Adrenal gland (tissue), 9 donors: ENCODE measurements at regions not wholly inside any gene's neighbourhood (a gene's known extent, or its start where the extent isn't known, plus 50 kb on each side); places are given as distances from the start of the nearest gene placed in this dataset.
A peak's percentile ranks its signal among the peaks of the same experiment; 100 is the strongest.

Experiments used
- DNase-seq, 7 donors: peaks; one replicate each; pipeline ENCODE4 v3.0.0-alpha.2; 2019 to 2020
- H3K27ac ChIP-seq, 5 donors: fragments of 200-600 bp; sonication (generic) in 4 of 5; 1 replicate in 3 of 5; 2 replicates in 2 of 5; pipeline versions ENCODE4 v1.5.1 to v1.8.0; 2016 to 2020; ENCODE audit warnings: mild to moderate bottlenecking in 1 of 5
- H3K27me3 ChIP-seq: fragments of 200-600 bp; 2 replicates; pipeline ENCODE4 v1.8.0; 2021
- H3K36me3 ChIP-seq, 2 donors: fragments of 200-600 bp; replicated peaks in 1 of 2; 1 replicate in 1 of 2; 2 replicates in 1 of 2; pipeline versions ENCODE4 v1.5.1 to v1.8.0; 2018 to 2022
- H3K4me1 ChIP-seq, 2 donors: fragments of 200-600 bp; replicated peaks in 1 of 2; 1 replicate in 1 of 2; 2 replicates in 1 of 2; pipeline versions ENCODE4 v1.5.1 to v1.8.0; 2018 to 2021
- H3K4me3 ChIP-seq, 4 donors: fragments of 200-600 bp; sonication (generic) in 3 of 4; one replicate each; pipeline ENCODE4 v1.5.1; 2016 to 2018
- H3K9me3 ChIP-seq, 3 donors: fragments of 200-600 bp; sonication (generic) in 1 of 3; replicated peaks in 1 of 3; 1 replicate in 2 of 3; 2 replicates in 1 of 3; pipeline versions ENCODE4 v1.5.1 to v1.8.0; 2016 to 2021
- POLR2A ChIP-seq, 2 donors: fragments of 450-650 bp; IDR thresholded peaks; one replicate each; pipeline ENCODE4 v1.6.1; 2017; ENCODE audit warnings: antibody characterized with exemption in 2 of 2, mild to moderate bottlenecking in 2 of 2, moderate library complexity in 1 of 2
- WGBS, 4 donors: extraction: QIAGEN DNeasy Blood & Tissue Kit in 2 of 4; methylation state at CpG; one replicate each; pipeline versions ENCODE4 v1.1.5 to v1.1.7; 2013 to 2017; 5-methylcytosine and 5-hydroxymethylcytosine counted together
- intact Hi-C, 2 donors: fragments of 100-400 bp; cut with DNase I; formaldehyde crosslinking; loops; one replicate each; pipeline versions ENCODE4 v1.14.1 to v1.15.0; 2022 to 2023
- TF ChIP-seq, protein P1 (sequence below), 6 experiments: fragments of 450-650 bp in 4 of 6; fragments of 200-600 bp in 2 of 6; sonication (generic) in 1 of 6; IDR thresholded peaks; 1 replicate in 5 of 6; 2 replicates in 1 of 6; pipeline versions ENCODE4 v1.5.1 to v1.8.0; 2016 to 2021; ENCODE audit warnings: antibody characterized with exemption in 6 of 6, mild to moderate bottlenecking in 2 of 6, moderate library complexity in 1 of 6
- donor health status: healthy with polysubstance abuse.
- donor health status: Bipolar disorder and iron deficiency.
- donor health status: DM: yes; HTN: yes; CAD: no.
- donor health status: DM: no; HTN: no; CAD: no.
- donor health status: DM: no; HTN: no; CAD: no.

DNA sequence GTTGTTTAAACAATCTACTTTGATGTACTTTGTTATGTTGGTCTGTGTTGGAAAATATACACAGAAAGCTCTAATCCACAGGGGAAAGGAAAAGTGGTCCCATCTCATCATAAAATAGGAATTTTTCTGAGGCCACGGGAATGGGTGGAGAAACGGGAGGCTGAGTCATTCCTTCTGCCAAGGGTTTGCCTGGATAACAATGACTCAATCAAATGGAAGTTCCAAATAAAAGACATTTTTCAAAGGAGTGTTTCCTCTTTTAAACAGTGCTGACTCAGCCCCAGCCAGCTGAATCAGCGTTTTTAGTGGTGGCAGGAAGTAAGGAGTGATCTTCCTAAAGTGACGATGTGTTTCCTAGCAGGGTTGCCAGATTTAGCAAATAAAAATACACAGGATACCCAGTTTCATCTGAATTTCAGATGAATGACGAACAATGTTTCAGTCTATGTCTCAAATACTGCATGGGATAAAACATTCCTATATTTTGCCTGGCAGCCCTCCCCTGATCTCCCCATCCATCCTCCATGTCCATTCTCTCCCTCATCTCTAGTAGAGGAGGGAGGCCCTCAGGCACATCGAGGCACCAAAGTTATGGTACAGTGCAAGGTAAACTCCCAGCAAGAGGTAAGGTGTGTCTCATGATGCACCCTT is 345.4 kb upstream of the GATB start:
- H3K4me1 ChIP-seq = peaks cover 4 to 19% of the 10 kb centered on the region in 2 donors
- 26 to 30% (median 28%) methylated on average over 6 of the region's 6 CpGs for WGBS, 4 donors
- intact Hi-C loops = no loop called here

DNA sequence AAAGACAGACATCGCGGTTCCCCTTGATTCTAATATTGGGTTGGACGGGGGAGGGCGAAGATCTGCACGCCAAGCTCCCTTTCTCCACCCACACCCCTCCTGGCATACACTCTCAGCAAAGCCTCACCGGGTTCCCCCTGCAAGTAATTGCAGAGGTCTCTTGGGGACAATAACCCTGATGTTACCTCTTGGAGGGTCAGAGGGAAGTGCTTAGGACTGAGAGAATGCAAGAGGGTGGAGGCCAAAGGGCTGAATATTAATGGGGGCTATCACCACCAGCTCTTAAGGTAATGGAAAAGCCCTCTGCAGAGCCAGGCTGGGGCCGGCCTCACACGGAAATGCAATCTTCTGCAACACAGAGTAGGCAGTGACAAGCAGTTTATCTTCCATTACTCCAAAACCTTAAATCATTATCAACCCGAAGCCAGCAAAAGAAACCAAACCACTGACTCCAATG is 344.1 kb upstream of the GATB start:
- H3K27ac ChIP-seq = no peak overlapping the region
- H3K9me3 ChIP-seq = no peaks in the 10 kb centered on the region
- TF ChIP-seq POLR2A (IDR thresholded peaks at IDR 0.05) = no peak
- TF ChIP-seq, protein P1, sequence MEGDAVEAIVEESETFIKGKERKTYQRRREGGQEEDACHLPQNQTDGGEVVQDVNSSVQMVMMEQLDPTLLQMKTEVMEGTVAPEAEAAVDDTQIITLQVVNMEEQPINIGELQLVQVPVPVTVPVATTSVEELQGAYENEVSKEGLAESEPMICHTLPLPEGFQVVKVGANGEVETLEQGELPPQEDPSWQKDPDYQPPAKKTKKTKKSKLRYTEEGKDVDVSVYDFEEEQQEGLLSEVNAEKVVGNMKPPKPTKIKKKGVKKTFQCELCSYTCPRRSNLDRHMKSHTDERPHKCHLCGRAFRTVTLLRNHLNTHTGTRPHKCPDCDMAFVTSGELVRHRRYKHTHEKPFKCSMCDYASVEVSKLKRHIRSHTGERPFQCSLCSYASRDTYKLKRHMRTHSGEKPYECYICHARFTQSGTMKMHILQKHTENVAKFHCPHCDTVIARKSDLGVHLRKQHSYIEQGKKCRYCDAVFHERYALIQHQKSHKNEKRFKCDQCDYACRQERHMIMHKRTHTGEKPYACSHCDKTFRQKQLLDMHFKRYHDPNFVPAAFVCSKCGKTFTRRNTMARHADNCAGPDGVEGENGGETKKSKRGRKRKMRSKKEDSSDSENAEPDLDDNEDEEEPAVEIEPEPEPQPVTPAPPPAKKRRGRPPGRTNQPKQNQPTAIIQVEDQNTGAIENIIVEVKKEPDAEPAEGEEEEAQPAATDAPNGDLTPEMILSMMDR (IDR thresholded peaks at IDR 0.05) = no peak
- intact Hi-C loops = no loop called here
- no peak for DNase-seq
- H3K4me1 ChIP-seq = peaks cover 4 to 19% of the 10 kb centered on the region in 2 donors
- no peak overlapping the region for H3K4me3 ChIP-seq
- H3K27me3 ChIP-seq = no peaks in the 10 kb centered on the region
- 65 to 78% (median 73%) methylated on average over 9 of the region's 9 CpGs for WGBS, 4 donors
- no peaks in the 10 kb centered on the region for H3K36me3 ChIP-seq

More for the DNA sequence above, 345.4 kb upstream of the GATB start:
- H3K9me3 ChIP-seq = no peaks in the 10 kb centered on the region
- TF ChIP-seq POLR2A (IDR thresholded peaks at IDR 0.05) = no peak
- TF ChIP-seq, protein P1 (IDR thresholded peaks at IDR 0.05) = no peak
- peak overlapping the region in 3 of 5 donors; percentile 26 to 81 (median 34) for H3K27ac ChIP-seq
- peak; percentile 85 to 96 (median 91) for DNase-seq
- H3K36me3 ChIP-seq = no peaks in the 10 kb centered on the region
- H3K4me3 ChIP-seq = no peak overlapping the region
- no peaks in the 10 kb centered on the region for H3K27me3 ChIP-seq

DNA sequence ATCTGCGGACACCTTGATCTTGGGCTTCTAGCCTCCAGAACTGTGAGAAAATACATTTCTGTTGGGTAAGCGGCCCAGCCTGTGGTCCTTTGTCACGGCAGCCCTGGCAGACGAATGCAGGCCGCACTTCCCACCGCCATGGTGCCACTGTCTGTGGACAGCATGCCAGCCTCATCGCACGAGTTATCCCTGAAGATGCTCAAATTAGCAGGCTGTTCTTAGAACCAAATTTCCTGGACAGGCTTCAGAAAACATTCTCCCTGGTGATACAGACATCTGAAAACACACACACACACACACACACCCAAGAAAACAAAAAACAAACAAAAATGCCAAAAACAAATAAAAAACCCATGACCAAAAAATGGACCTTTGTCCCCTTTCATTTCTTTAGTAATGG is 343.5 kb upstream of the GATB start:
- Histone ChIP-seq H3K36me3 (no peaks in the 10 kb centered on the region), H3K4me1 (peaks cover 4 to 19% of the 10 kb centered on the region in 2 donors), H3K27ac (no peak overlapping the region), H3K27me3 (no peaks in the 10 kb centered on the region), H3K9me3 (no peaks in the 10 kb centered on the region), H3K4me3 (no peak overlapping the region)
- TF ChIP-seq POLR2A (IDR thresholded peaks at IDR 0.05) = no peak
- TF ChIP-seq, protein P1 (IDR thresholded peaks at IDR 0.05) = no peak
- WGBS, 4 donors = 94 to 97% (median 96%) methylated on average over 8 of the region's 8 CpGs
- no peak for DNase-seq
- intact Hi-C loops = no loop called here

DNA sequence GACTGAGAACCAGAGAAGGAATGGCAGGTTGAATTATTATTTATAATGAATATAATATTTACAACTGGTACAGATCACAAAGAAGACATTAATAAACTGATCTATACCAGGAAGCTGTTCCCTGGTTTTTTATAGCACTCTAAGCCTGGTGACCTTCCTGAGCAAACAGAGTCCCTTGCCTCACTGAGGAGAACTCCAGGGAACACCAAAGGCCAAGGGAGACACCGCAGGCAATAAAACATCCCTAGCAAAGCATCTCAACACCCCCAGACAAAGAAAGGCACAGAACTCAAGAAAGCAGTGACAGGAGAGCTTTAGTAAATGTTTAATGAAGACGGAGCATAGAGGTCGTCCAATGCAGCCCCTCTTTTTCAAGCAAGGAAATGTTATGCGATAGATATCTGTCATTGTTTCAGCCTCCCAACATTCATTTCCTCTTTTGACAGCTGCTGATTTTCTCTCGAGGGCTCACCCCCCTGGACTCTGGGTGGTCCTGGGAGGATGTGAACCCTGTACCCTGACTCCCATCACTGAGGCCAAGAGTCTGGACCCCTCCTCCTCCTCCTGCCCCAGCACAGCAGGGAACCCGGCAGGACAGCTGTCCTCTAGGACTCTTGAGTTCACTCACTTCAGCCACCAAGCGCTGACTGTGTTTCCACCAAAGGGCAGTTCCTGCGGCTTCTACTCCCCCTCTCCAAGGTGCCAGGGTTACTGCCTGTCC is 342.5 kb upstream of the GATB start:
- H3K9me3 ChIP-seq = no peaks in the 10 kb centered on the region
- H3K4me3 ChIP-seq = no peak overlapping the region
- H3K36me3 ChIP-seq = no peaks in the 10 kb centered on the region
- TF ChIP-seq, protein P1 (IDR thresholded peaks at IDR 0.05) = no peak
- no peak for TF ChIP-seq POLR2A (IDR thresholded peaks at IDR 0.05)
- intact Hi-C loops = no loop called here
- no peaks in the 10 kb centered on the region for H3K27me3 ChIP-seq
- H3K27ac ChIP-seq = no peak overlapping the region
- DNase-seq = no peak
- H3K4me1 ChIP-seq = peaks cover 4 to 19% of the 10 kb centered on the region in 2 donors
- whole genome bisulfite sequencing, 4 donors = 72 to 82% (median 77%) methylated on average over 8 of the region's 8 CpGs
